NCI-H345 treated with DMSO at 0.1 percent for 48 hours (cell line): ENCODE measurements at regions not wholly inside any gene's neighbourhood (a gene's known extent, or its start where the extent isn't known, plus 50 kb on each side); places are given as distances from the start of the nearest gene placed in this dataset.
A peak's percentile ranks its signal among the peaks of the same experiment; 100 is the strongest.

Experiments used
- DNase-seq: peaks from one replicate; lab custom pipeline; 2025; ENCODE audit not compliant: unreplicated experiment; lab: John Stamatoyannopoulos, UW

DNA sequence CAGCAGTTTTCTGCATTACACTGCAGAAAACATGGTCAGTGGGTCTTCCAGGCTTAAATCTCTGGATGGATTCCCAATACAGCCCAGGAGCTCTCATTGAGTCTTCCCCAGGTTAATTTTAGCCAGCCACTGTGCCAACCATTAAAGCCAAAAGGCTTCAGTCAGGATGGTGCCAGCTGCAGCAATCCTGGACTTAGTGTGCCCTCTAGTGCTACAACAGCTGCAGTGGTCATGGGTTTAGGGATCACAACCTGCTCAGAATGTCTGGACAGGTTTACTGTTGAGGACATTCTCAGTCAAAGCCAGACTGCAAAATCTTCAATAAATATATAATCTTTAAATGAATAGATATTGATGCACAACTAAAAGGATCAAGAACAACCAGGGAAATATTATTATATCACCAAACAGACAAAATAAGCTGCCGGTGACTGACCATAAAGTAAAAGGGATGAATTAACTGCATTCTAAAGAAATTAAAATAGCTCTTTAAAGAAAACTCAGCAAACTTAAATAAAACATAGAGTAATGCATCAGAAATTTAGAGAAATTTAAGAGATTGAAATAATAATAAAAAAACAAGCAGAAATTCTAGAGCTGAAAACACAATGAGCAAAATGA lies 639.9 kb downstream of the SPOCK3 start:
- peak; percentile 22 for DNase-seq

DNA sequence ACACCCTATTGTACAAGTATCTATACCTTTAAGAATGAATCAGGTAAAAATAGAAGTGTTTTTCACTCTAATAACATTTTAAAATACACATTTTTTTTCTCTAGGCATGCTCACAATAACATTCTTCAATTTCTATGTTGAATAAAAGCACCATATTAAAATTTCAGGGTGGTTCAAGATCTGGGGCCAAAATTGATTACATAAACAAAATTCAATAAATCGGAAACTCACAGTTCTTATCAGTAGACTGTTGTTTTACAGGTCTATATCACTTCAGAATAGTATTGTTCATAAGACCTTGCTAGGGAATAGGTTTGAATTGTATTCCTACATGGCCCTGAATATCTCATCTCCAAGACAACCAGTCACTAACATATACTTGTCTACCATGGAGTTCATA lies 634.0 kb downstream of the SPOCK3 start:
- no peak for DNase-seq

DNA sequence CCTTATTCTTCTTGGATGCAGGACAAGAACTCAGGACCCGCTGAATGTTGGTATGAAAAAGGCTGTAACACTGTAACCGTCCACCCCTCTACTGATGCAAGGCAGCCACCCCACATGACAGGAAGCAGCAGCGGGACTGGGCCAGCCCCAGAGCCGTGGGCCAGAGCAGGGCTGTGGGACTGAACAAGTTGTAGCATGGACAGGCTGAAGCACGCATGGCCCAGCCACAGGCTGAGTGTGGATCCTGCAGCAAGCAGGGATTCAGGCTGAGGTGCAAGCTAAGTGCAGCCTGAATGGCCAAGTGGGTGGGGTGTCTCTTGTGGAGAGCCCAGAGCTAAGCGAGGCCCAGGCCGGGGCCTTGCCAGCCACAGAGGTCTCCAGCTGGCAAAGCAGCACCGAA lies 632.2 kb downstream of the SPOCK3 start:
- no peak for DNase-seq

DNA sequence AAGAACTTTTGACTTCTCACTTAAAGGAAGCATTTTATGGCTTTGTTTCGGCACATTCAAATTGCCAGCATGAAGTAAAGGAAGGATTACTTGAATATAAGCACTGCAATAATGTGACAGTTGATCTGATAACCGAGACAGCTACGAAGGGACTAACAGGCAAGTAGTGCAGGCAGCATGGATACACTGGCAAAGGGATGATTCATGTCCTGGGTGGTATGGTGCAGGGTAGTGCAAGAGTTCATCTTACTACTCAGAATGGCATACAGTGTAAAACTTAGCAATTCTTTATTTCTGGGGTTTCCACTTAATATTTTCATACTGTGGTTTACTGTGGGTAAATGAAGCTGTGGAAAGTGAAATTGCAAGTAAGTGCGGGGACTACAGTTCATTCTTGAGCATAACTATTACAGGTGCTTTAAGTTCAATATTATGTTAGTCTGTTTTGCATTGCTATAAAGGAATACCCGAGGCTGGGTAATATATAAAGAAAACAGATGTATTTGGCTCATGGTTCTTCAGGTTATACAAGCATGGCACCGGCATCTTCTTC lies 611.8 kb downstream of the SPOCK3 start:
- DNase-seq, result no peak

DNA sequence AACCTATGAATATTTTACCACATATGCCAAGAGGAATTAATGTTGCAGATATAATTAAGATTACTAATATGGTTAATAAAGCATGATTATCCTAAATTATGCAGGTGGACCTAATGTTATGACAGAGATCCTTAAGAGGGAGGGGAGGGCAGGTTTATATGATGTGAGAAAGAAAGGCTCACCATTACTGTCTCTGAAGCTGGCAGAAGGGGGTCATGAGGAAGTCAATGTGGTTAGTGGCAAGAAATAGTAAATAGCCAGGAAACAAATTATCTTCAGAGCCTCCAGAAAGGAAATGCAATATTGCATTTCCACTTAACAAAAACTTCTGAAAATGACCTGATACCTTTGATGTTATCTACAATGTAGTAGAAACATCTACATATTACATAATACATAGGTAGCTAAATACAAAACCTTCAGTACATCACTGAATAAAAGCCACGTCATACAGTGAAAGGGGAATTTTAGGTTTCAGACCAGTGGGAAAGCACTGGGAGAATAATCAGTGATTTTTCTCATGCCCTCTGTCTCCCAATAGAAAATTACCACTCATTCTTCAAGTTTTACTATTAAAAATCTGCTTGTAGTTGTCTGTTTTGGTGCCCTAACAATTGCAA lies 609.2 kb downstream of the SPOCK3 start:
- DNase-seq, result no peak

DNA sequence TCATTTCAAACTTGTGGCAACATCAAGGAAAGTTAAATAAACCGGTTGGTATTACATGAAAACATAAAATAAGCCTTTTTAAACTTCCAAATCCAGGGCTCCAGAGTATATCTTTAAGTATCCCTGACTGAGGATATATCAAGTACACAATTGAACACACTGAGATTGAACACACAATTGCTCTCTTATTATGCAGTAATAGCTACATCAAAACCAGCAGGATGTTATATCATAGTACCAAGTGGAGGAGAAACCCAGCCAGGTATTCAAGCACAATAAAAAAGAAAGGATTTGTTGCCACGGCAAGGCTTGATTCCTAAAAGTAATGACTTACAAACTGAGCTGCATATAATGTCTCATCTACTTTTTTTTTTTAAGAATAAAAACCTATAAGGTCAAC lies 605.8 kb downstream of the SPOCK3 start:
- no peak for DNase-seq

DNA sequence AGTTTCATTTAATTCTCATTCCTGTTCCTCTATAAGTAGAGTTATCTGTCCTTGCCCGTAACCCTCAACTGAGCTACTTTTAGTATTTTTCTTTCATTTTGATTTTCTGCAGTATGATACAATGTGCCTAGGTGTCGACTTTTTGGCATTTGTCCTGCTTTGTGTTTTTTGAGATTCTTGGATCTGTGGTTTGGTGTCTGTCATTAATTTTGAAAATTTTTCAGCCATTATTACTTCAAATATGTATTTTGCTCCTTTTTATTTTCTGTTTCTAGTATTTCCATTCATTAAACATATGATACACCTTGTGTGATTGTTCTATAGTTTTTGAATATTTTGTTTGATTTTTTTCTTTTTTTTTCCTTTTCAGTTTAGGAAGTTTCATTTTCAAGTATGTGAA lies 598.9 kb downstream of the SPOCK3 start:
- no peak for DNase-seq

DNA sequence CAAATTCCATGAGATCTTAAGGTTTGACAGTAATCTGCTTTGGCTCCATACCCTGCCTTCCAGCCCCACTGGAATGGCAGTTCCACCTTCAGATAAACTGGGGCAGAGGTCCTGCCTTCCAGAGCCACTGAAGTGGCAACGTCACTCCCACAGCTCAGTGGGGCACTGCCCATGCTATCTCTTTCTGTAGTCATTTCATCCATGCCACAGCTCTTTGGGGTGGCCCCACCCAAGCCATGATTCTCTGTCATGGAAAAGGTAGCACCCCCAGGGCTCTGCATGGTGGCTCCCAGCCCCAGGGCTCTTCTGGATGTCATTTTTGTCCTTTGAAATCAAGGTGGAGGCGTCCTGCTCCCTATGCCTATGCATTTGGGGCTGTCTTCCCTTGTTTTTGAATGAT lies 596.5 kb downstream of the SPOCK3 start:
- no peak for DNase-seq

DNA sequence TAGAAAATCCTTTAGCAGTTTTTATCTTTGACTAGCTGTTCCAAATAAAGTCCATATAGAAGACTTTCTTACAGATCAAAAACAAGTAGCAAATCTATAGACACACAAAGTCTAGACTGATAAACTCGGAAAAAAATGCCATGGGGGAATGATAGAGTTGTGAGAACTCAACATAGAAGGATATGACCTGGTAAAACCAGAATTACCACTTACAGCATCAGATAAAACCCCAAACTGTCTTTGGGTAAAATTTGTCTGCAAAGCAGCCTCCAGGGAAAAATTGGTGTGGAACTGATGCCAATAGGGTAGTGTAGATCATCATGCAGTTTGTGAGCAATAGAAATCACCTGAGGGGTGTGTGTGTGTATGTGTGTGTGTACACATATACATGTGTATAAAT lies 579.1 kb downstream of the SPOCK3 start:
- DNase-seq, result no peak

DNA sequence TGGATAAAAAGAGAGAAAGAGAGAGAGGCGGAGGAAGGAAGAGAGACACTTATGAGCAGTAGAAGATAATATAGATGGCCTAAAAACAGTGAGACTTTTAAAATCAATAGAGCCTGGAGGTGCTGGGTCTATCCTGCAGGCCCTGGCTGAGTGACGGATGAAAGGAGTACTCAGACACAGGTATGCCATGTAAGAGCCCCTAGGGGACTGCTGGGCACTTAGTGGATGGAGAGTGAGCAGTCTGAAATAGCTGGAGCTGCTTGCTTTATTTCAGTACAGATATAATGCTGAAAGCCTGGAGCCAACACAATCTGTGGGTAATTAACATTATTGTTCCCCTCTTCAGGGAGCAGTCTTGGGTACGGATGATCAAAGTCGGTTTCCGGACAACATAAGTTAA lies 578.6 kb downstream of the SPOCK3 start:
- DNase-seq, result no peak

DNA sequence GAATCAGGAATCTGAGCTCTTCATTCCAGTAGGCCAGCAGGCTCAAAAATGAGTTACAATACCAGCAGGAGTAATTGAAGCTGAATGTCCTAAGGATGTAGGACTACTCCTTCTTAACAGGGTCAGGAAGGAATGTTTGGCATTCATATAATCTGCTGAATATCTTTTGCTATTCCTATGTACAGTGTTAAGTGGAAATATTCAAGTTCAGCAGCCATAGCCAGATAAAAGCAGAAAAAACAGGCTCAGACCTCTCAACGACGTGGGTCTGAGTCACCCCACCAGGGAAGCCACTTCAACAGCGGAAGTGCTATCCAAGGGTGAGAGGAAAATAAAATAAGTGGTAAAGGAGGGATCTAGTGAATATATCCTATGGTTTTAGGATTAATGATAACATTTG lies 577.0 kb downstream of the SPOCK3 start:
- no peak for DNase-seq

DNA sequence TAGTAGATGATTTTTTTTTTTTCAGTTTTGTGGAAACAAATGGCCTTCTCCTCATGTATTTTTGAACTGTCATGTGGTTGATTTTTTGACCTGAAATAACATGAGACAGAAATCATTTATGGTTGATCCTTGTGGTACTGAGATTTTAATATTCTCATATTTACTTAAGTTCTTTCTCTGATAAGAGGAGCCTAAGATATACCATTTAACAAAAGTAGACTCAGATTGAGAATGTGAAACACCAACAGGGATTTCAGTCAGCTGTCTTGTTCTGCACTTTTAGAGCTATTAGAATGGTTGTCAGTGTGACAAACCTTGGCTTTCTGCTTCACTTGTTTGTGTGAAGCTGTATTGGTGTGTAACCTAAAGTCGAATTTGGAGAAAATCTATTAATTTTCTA lies 575.7 kb downstream of the SPOCK3 start:
- DNase-seq, result no peak

DNA sequence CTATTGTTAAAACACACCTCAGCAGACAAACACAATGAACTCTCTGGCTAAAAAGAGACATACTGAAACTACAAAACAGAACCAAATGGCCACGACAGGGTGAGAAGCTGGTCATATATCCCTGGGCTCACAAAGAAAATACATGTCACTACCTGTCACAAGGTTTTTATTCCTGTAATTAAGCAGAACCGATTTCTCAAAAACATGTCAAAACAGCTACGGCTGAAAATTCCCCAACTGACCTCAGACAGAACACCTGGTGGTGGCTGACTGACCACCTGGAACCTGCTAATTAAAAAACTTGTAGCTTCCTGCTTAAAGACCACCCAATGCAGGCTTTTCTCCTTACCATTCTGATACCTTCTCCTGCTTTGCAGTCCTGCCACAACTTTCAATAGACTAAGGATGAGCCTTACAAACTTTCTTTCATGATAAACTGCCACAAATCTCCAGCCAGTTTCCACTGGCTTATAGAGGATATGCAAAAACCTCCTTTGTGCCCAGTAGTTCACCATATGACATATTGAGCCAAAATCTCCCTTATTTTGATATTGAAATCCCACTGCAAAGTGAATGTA lies 571.9 kb downstream of the SPOCK3 start:
- DNase-seq, result no peak

DNA sequence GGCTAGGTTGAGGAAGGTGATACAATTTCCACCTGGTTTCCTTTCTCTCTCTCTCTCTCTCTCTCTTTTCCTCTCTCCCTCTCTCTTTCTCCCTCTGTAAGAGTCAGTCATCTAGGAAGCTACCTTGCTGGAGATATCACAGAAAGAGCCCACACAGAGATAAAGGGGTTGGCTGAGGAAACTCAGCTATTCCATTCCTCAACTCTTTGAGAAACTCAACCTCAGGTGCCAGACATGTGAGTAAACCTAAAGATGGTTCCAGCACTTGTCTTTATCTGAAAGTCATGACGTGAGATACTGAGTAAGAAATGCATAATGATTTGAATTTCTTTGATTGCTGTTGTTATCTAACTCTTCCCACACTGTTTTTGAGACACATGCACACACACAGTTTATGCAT lies 564.0 kb downstream of the SPOCK3 start:
- no peak for DNase-seq

DNA sequence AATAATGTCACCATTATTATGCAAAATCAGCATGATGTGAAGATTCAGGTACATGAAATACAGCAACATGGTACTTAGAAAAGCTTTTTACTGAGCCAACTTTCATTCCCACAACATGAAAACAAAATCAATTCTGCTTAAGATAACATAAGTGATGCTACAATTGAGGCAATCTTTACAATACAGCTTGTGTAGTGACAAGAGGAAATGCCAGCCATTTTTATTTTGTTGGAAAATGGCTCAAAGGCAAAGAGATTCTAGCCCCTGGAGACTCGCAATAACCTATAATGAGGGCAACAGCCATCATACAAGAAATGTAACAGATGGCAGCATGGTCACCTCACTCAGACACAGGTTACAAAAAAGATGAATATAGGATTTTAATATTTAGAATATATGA lies 560.4 kb downstream of the SPOCK3 start:
- DNase-seq, result no peak

DNA sequence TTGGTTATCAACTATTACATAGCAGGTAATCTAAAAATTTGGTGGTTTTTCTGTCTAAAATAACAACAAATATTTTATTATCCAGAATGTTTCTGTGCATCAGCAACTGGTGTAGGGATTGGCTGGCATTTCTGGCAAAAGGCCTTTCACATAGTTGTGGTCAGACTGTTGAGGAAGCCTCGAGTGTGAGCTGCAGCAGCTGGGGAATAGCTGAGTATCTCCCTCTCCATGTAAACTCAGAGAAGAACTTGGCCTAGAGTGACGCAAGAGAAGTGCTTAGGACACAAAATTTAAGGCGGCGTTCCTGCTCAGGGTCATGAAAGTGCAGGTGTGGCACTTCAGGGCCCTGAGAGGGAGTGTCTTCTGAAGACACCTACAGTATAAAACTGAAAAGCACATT lies 558.9 kb downstream of the SPOCK3 start:
- no peak for DNase-seq

DNA sequence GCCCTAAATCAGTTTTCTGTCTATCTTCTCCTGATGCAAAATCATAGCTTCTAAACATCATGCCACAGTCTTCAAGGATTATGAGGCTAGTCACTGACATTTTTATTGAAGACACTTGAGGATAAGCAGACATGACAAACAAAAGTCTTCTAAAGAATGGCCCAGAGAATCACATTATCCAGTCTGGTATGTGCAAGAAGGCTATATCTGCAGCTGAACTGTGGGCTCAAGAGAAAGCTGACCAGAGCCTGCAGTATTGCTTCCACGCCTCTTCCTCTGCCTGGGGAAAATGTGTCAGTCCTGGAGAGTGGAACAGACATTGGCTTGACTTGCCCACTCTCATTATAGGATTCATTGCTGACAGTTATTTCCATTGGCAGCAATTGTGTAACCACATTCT lies 553.5 kb downstream of the SPOCK3 start:
- DNase-seq, result no peak

DNA sequence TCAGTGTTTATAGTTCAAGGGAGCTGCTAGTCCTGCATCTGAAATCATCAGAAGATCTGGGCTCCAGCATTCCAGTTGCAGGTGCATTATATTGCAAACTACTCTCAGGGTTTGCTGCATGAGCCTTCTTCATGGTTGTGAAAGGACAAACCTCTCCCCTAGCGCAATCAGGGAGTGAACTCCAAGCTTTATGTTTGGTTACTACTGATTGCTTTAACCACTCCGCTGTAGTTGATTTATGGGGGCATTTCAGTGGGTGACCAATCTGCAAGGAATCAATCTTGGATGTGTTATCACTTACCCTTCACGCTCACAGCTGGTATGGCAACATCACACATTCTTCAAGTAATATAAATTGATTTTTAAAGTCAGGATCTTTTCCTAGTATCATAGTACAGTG lies 552.1 kb downstream of the SPOCK3 start:
- no peak for DNase-seq
